SHP77 (cell line): ENCODE measurements at regions not wholly inside any gene's neighbourhood (a gene's known extent, or its start where the extent isn't known, plus 50 kb on each side); places are given as distances from the start of the nearest gene placed in this dataset.
"Not testable (repeated sequence)": the region's sequence is repeated elsewhere in the genome, so short reads cannot be mapped to it uniquely, and the experiment has no call there.

Experiments
- DNase-seq, 2 experiments: peaks; one replicate each; lab custom pipeline; 2025; lab: John Stamatoyannopoulos, UW

- peak in 1 of 2 experiments; percentile 7 for DNase-seq
Measured at GRCh38 chr9:31390403-31391025, 993.9 kb upstream of the ACO1 start.

- DNase-seq = no peak
Measured at GRCh38 chr9:31393240-31393639, 991.2 kb upstream of the ACO1 start.

GRCh38 chr9:31394015-31394473 is 990.4 kb upstream of the ACO1 start:
- DNase-seq = no peak

- no peak for DNase-seq
Measured at GRCh38 chr9:31412081-31412480, 972.4 kb upstream of the ACO1 start.

- no peak for DNase-seq
Measured at GRCh38 chr9:31415164-31415563, 969.3 kb upstream of the ACO1 start.

GRCh38 chr9:31418419-31418818 is 966.0 kb upstream of the ACO1 start:
- DNase-seq = no peak

GRCh38 chr9:31443630-31444457 is 940.6 kb upstream of the ACO1 start:
- DNase-seq = not testable (repeated sequence)

GRCh38 chr9:31445357-31445756 is 939.1 kb upstream of the ACO1 start:
- DNase-seq = no peak

GRCh38 chr9:31445960-31446359 is 938.5 kb upstream of the ACO1 start:
- DNase-seq = no peak

GRCh38 chr9:31467075-31467474 is 917.4 kb upstream of the ACO1 start:
- no peak for DNase-seq

- DNase-seq = no peak
Measured at GRCh38 chr9:31470051-31470450, 914.4 kb upstream of the ACO1 start.

GRCh38 chr9:31471010-31471409 is 913.4 kb upstream of the ACO1 start:
- no peak for DNase-seq

- DNase-seq = no peak
Measured at GRCh38 chr9:31486630-31487029, 897.8 kb upstream of the ACO1 start.

GRCh38 chr9:31490551-31491106 is 893.8 kb upstream of the ACO1 start:
- DNase-seq = no peak

- DNase-seq = no peak
Measured at GRCh38 chr9:31492229-31492628, 892.2 kb upstream of the ACO1 start.

- DNase-seq = no peak
Measured at GRCh38 chr9:31500422-31500821, 884.0 kb upstream of the ACO1 start.

GRCh38 chr9:31519011-31519410 is 865.4 kb upstream of the ACO1 start:
- DNase-seq = peak in 1 of 2 experiments; percentile 18

- DNase-seq = no peak
Measured at GRCh38 chr9:31519424-31519823, 865.0 kb upstream of the ACO1 start.

- no peak for DNase-seq
Measured at GRCh38 chr9:31519826-31520225, 864.6 kb upstream of the ACO1 start.

GRCh38 chr9:31520301-31521085 is 864.0 kb upstream of the ACO1 start:
- no peak for DNase-seq

- no peak for DNase-seq
Measured at GRCh38 chr9:31535651-31536050, 848.8 kb upstream of the ACO1 start.

GRCh38 chr9:31536471-31536870 is 848.0 kb upstream of the ACO1 start:
- DNase-seq = no peak
